HT1080 (cell line): ENCODE measurements at regions not wholly inside any gene's neighbourhood (a gene's known extent, or its start where the extent isn't known, plus 50 kb on each side); places are given as distances from the start of the nearest gene placed in this dataset.

Source experiments
- DNase-seq: peaks from one replicate; pipeline ENCODE4 v3.0.0-alpha.2; 2015; ENCODE audit warnings: low read depth

GRCh38 chr15:61489571-61489970 lies 260.5 kb upstream of the RORA start:
- DNase-seq = no peak

- DNase-seq = no peak
Measured at GRCh38 chr15:61483599-61483998, 254.5 kb upstream of the RORA start.

- DNase-seq = no peak
Measured at GRCh38 chr15:61481886-61482285, 252.8 kb upstream of the RORA start.

- DNase-seq = no peak
Measured at GRCh38 chr15:61480863-61481262, 251.8 kb upstream of the RORA start.

- DNase-seq = no peak
Measured at GRCh38 chr15:61480295-61480694, 251.2 kb upstream of the RORA start.

- peak; percentile 81 for DNase-seq
Measured at GRCh38 chr15:61479613-61480012, 250.5 kb upstream of the RORA start.

GRCh38 chr15:61476741-61477140 lies 247.6 kb upstream of the RORA start:
- no peak for DNase-seq

GRCh38 chr15:61474796-61475195 lies 245.7 kb upstream of the RORA start:
- DNase-seq = peak; percentile 72

- DNase-seq = no peak
Measured at GRCh38 chr15:61467823-61468222, 238.7 kb upstream of the RORA start.

- DNase-seq = peak; percentile 85
Measured at GRCh38 chr15:61459785-61460707, 230.9 kb upstream of the RORA start.

- no peak for DNase-seq
Measured at GRCh38 chr15:61457050-61457733, 228.1 kb upstream of the RORA start.

- no peak for DNase-seq
Measured at GRCh38 chr15:61449186-61449702, 220.1 kb upstream of the RORA start.

- no peak for DNase-seq
Measured at GRCh38 chr15:61447981-61448380, 218.9 kb upstream of the RORA start.

GRCh38 chr15:61444585-61444984 lies 215.5 kb upstream of the RORA start:
- no peak for DNase-seq

- no peak for DNase-seq
Measured at GRCh38 chr15:61442821-61443220, 213.7 kb upstream of the RORA start.

GRCh38 chr15:61441891-61442290 lies 212.8 kb upstream of the RORA start:
- peak; percentile 11 for DNase-seq

GRCh38 chr15:61426466-61426865 lies 197.4 kb upstream of the RORA start:
- DNase-seq = no peak

- DNase-seq = no peak
Measured at GRCh38 chr15:61425934-61426333, 196.8 kb upstream of the RORA start.

GRCh38 chr15:61422773-61423172 lies 193.7 kb upstream of the RORA start:
- no peak for DNase-seq

GRCh38 chr15:61421938-61422337 lies 192.8 kb upstream of the RORA start:
- no peak for DNase-seq

GRCh38 chr15:61421470-61421869 lies 192.4 kb upstream of the RORA start:
- DNase-seq = no peak

- DNase-seq = no peak
Measured at GRCh38 chr15:61420546-61420945, 191.4 kb upstream of the RORA start.
